GM04503 (cell line): ENCODE measurements at regions not wholly inside any gene's neighbourhood (a gene's known extent, or its start where the extent isn't known, plus 50 kb on each side); places are given as distances from the start of the nearest gene placed in this dataset.

Experiments
- DNase-seq: peaks from one replicate; pipeline ENCODE4 v3.0.0-alpha.2; 2012; ENCODE audit warnings: low read depth

GRCh38 chr6:133631421-133631820 lies 257.5 kb upstream of the TCF21 start:
- DNase-seq: peak; percentile 53

GRCh38 chr6:133632206-133632605 lies 256.7 kb upstream of the TCF21 start:
- no peak for DNase-seq

- no peak for DNase-seq
Observed at GRCh38 chr6:133632906-133633305, 256.0 kb upstream of the TCF21 start.

GRCh38 chr6:133634474-133634873 lies 254.4 kb upstream of the TCF21 start:
- no peak for DNase-seq

- no peak for DNase-seq
Observed at GRCh38 chr6:133635447-133635846, 253.5 kb upstream of the TCF21 start.

GRCh38 chr6:133637436-133637835 lies 251.5 kb upstream of the TCF21 start:
- no peak for DNase-seq

- DNase-seq: no peak
Observed at GRCh38 chr6:133637874-133638273, 251.0 kb upstream of the TCF21 start.

- DNase-seq: no peak
Observed at GRCh38 chr6:133641104-133641503, 247.8 kb upstream of the TCF21 start.

GRCh38 chr6:133644548-133644891 lies 244.4 kb upstream of the TCF21 start:
- DNase-seq: no peak

GRCh38 chr6:133644892-133645619 lies 243.9 kb upstream of the TCF21 start:
- peak; percentile 54 for DNase-seq

- DNase-seq: peak; percentile 79
Observed at GRCh38 chr6:133645966-133646740, 242.8 kb upstream of the TCF21 start.

GRCh38 chr6:133648581-133648980 lies 240.3 kb upstream of the TCF21 start:
- no peak for DNase-seq

- DNase-seq: peak; percentile 19
Observed at GRCh38 chr6:133671376-133671775, 217.5 kb upstream of the TCF21 start.

- DNase-seq: no peak
Observed at GRCh38 chr6:133673056-133673455, 215.9 kb upstream of the TCF21 start.

GRCh38 chr6:133674661-133675060 lies 214.3 kb upstream of the TCF21 start:
- DNase-seq: no peak

- no peak for DNase-seq
Observed at GRCh38 chr6:133680994-133681393, 207.9 kb upstream of the TCF21 start.

GRCh38 chr6:133681891-133682290 lies 207.0 kb upstream of the TCF21 start:
- no peak for DNase-seq

- DNase-seq: no peak
Observed at GRCh38 chr6:133682506-133683307, 206.2 kb upstream of the TCF21 start.

- no peak for DNase-seq
Observed at GRCh38 chr6:133683308-133683580, 205.7 kb upstream of the TCF21 start.

GRCh38 chr6:133683606-133684005 lies 205.3 kb upstream of the TCF21 start:
- DNase-seq: no peak

- no peak for DNase-seq
Observed at GRCh38 chr6:133688705-133689492, 200.0 kb upstream of the TCF21 start.

- no peak for DNase-seq
Observed at GRCh38 chr6:133689863-133690262, 199.1 kb upstream of the TCF21 start.
